ENCODE measurements at regions not wholly inside any gene's neighbourhood (a gene's known extent, or its start where the extent isn't known, plus 50 kb on each side); places are given as distances from the start of the nearest gene placed in this dataset.

DNA sequence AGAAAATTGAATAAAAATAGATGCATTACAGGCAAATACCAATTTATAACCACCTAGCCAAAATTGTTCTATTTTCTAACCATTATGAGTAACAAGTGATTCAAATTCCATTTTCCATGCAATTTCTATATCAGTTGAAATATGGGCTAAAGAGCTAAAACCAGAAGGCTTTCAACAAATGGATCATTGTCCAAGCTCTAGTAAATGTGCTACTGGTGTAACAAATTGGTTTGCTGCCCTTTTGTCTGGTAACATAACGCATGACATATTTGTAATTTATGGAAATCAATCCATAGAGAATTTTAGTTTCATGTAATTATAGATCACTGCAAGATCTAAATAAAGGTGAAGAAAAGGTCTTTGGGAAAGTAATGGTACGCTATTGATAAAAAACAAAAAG, 708.0 kb upstream of the GRAMD2B start:
- TF ChIP-seq, protein P1, sequence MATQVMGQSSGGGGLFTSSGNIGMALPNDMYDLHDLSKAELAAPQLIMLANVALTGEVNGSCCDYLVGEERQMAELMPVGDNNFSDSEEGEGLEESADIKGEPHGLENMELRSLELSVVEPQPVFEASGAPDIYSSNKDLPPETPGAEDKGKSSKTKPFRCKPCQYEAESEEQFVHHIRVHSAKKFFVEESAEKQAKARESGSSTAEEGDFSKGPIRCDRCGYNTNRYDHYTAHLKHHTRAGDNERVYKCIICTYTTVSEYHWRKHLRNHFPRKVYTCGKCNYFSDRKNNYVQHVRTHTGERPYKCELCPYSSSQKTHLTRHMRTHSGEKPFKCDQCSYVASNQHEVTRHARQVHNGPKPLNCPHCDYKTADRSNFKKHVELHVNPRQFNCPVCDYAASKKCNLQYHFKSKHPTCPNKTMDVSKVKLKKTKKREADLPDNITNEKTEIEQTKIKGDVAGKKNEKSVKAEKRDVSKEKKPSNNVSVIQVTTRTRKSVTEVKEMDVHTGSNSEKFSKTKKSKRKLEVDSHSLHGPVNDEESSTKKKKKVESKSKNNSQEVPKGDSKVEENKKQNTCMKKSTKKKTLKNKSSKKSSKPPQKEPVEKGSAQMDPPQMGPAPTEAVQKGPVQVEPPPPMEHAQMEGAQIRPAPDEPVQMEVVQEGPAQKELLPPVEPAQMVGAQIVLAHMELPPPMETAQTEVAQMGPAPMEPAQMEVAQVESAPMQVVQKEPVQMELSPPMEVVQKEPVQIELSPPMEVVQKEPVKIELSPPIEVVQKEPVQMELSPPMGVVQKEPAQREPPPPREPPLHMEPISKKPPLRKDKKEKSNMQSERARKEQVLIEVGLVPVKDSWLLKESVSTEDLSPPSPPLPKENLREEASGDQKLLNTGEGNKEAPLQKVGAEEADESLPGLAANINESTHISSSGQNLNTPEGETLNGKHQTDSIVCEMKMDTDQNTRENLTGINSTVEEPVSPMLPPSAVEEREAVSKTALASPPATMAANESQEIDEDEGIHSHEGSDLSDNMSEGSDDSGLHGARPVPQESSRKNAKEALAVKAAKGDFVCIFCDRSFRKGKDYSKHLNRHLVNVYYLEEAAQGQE (IDR thresholded peaks at IDR 0.05), result no peak
- no peak for TF ChIP-seq HNF4G (IDR thresholded peaks at IDR 0.05)
- TF ChIP-seq, protein P2, sequence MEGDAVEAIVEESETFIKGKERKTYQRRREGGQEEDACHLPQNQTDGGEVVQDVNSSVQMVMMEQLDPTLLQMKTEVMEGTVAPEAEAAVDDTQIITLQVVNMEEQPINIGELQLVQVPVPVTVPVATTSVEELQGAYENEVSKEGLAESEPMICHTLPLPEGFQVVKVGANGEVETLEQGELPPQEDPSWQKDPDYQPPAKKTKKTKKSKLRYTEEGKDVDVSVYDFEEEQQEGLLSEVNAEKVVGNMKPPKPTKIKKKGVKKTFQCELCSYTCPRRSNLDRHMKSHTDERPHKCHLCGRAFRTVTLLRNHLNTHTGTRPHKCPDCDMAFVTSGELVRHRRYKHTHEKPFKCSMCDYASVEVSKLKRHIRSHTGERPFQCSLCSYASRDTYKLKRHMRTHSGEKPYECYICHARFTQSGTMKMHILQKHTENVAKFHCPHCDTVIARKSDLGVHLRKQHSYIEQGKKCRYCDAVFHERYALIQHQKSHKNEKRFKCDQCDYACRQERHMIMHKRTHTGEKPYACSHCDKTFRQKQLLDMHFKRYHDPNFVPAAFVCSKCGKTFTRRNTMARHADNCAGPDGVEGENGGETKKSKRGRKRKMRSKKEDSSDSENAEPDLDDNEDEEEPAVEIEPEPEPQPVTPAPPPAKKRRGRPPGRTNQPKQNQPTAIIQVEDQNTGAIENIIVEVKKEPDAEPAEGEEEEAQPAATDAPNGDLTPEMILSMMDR (IDR thresholded peaks at IDR 0.05; ENCODE audit: low read depth, low read length, missing input control), result no peak
- no peak for TF ChIP-seq TAF1 (conservative IDR thresholded peaks at IDR 0.05)
- no peak for TF ChIP-seq GABPA (IDR thresholded peaks at IDR 0.05 in 1 of 2, conservative IDR thresholded peaks at IDR 0.05 in 1 of 2)
- TF ChIP-seq, protein P3, sequence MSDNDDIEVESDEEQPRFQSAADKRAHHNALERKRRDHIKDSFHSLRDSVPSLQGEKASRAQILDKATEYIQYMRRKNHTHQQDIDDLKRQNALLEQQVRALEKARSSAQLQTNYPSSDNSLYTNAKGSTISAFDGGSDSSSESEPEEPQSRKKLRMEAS (IDR thresholded peaks at IDR 0.05), result no peak
- TF ChIP-seq, protein P4, sequence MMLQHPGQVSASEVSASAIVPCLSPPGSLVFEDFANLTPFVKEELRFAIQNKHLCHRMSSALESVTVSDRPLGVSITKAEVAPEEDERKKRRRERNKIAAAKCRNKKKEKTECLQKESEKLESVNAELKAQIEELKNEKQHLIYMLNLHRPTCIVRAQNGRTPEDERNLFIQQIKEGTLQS (IDR thresholded peaks at IDR 0.05), result no peak
- TF ChIP-seq HNF4A (conservative IDR thresholded peaks at IDR 0.05), result no peak
- no peak for TF ChIP-seq NR2F2 (IDR thresholded peaks at IDR 0.05)
- TF ChIP-seq RXRA (IDR thresholded peaks at IDR 0.05), result no peak
- TF ChIP-seq EGR1 (IDR thresholded peaks at IDR 0.05; ENCODE audit: low read depth in 2 of 2), result no peak
- TF ChIP-seq RAD21 (IDR thresholded peaks at IDR 0.05), result no peak

Measured in liver (tissue), 3 donors.